ENCODE measurements at regions not wholly inside any gene's neighbourhood (a gene's known extent, or its start where the extent isn't known, plus 50 kb on each side); places are given as distances from the start of the nearest gene placed in this dataset.

DNA sequence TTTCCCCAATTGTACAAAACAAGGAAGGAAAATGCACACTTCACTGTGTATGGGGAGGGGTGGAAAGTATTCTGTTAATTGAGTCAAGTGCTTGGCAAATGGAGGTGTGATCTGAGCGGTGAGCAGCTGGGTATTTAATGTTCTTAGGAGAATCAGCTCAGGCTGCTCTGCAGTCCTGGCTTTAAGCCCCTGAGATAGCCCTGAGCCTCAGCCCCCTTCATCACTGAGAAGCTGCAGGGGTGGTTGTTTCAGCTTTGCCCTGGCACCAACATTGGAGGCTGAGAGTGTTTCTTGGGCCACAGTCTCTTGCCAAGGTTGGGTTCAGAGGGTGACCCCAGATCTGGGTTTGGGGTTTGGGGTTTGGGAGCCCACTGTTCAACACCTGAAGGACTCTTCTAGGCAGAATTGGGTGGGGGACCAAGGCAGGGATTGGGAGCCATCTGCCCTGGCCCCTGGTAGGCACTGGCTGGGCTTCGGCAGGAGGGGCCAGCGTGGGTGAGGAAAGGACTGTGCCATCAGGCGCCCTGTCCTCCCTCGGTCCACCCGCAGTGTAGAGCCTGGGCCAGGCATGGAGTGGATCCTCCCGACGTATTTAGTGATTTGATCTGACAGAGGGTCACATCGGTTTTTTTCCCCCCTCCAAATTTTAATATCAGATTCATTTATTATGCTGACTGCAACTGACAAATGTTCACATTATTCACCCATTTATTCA, 66.7 kb upstream of the ZNF536 start:
- TF ChIP-seq, protein P1, sequence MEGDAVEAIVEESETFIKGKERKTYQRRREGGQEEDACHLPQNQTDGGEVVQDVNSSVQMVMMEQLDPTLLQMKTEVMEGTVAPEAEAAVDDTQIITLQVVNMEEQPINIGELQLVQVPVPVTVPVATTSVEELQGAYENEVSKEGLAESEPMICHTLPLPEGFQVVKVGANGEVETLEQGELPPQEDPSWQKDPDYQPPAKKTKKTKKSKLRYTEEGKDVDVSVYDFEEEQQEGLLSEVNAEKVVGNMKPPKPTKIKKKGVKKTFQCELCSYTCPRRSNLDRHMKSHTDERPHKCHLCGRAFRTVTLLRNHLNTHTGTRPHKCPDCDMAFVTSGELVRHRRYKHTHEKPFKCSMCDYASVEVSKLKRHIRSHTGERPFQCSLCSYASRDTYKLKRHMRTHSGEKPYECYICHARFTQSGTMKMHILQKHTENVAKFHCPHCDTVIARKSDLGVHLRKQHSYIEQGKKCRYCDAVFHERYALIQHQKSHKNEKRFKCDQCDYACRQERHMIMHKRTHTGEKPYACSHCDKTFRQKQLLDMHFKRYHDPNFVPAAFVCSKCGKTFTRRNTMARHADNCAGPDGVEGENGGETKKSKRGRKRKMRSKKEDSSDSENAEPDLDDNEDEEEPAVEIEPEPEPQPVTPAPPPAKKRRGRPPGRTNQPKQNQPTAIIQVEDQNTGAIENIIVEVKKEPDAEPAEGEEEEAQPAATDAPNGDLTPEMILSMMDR (IDR thresholded peaks at IDR 0.05) = no peak
- TF ChIP-seq ZFX (IDR thresholded peaks at IDR 0.05; ENCODE audit: borderline replicate concordance) = no peak
